ENCODE measurements at regions not wholly inside any gene's neighbourhood (a gene's known extent, or its start where the extent isn't known, plus 50 kb on each side); places are given as distances from the start of the nearest gene placed in this dataset.
A peak's percentile ranks its signal among the peaks of the same experiment; 100 is the strongest.

GRCh38 chr2:234386971-234387370 lies 109.9 kb downstream of the ARL4C start:
- peak; percentile 19; the same call in 1 of the 2 replicates for TF ChIP-seq CTCF (CRISPR knock-in tag; IDR thresholded peaks at IDR 0.05)
- no peak for TF ChIP-seq CBFB (CRISPR knock-in tag; IDR thresholded peaks at IDR 0.05)
- no peak for TF ChIP-seq FLYWCH1 (CRISPR knock-in tag; IDR thresholded peaks at IDR 0.05)
- no peak for TF ChIP-seq ZNF562 (CRISPR knock-in tag; IDR thresholded peaks at IDR 0.05; ENCODE audit: borderline replicate concordance)
- no peak for TF ChIP-seq ZNF512 (CRISPR knock-in tag; IDR thresholded peaks at IDR 0.05)
- no peak for TF ChIP-seq POLR2A (IDR thresholded peaks at IDR 0.05; ENCODE audit: insufficient read depth in 1 of 2, low read depth in 2 of 2, low read length in 2 of 2)
- TF ChIP-seq FOXM1 (CRISPR knock-in tag; IDR thresholded peaks at IDR 0.05), result no peak
- no peak for TF ChIP-seq ZNF292 (CRISPR knock-in tag; IDR thresholded peaks at IDR 0.05; ENCODE audit: borderline replicate concordance, low read depth)
- TF ChIP-seq ZHX2 (IDR thresholded peaks at IDR 0.05; ENCODE audit: low read depth), result no peak
- TF ChIP-seq ZHX2 (CRISPR knock-in tag; IDR thresholded peaks at IDR 0.05; ENCODE audit: borderline replicate concordance), result no peak
- TF ChIP-seq ZBTB7A (CRISPR knock-in tag; IDR thresholded peaks at IDR 0.05), result no peak
- TF ChIP-seq MAX (IDR thresholded peaks at IDR 0.05), result no peak
- TF ChIP-seq ZBTB8A (CRISPR knock-in tag; IDR thresholded peaks at IDR 0.05; ENCODE audit: borderline replicate concordance, low read depth), result no peak

Data from HepG2 (cell line).